ENCODE measurements at regions not wholly inside any gene's neighbourhood (a gene's known extent, or its start where the extent isn't known, plus 50 kb on each side); places are given as distances from the start of the nearest gene placed in this dataset.

DNA sequence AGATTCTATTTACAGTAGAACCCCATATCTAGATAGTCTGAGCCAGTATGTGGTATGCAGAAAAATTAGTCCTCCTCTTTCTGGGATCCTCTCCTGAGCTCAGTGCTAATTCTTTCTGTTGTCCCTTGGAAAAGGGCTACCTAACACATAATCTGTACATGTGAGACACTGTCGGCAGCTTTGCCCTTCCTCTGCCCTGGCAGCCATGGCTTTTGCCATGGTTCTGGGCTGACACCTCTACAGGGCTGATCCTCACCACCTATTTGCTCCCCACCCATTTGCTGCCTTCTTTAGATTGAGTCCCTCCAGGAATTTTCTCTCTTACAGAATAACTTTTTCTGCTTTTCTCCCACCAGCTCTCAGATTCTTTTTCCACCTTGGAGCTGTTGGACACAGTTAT is 64.7 kb upstream of the MAP9 start:
- TF ChIP-seq, protein P1, sequence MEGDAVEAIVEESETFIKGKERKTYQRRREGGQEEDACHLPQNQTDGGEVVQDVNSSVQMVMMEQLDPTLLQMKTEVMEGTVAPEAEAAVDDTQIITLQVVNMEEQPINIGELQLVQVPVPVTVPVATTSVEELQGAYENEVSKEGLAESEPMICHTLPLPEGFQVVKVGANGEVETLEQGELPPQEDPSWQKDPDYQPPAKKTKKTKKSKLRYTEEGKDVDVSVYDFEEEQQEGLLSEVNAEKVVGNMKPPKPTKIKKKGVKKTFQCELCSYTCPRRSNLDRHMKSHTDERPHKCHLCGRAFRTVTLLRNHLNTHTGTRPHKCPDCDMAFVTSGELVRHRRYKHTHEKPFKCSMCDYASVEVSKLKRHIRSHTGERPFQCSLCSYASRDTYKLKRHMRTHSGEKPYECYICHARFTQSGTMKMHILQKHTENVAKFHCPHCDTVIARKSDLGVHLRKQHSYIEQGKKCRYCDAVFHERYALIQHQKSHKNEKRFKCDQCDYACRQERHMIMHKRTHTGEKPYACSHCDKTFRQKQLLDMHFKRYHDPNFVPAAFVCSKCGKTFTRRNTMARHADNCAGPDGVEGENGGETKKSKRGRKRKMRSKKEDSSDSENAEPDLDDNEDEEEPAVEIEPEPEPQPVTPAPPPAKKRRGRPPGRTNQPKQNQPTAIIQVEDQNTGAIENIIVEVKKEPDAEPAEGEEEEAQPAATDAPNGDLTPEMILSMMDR (conservative IDR thresholded peaks at IDR 0.05) = no peak
- no peak for TF ChIP-seq EZH2 (IDR thresholded peaks at IDR 0.05; ENCODE audit: low read depth)
